BLaER1 treated with 17β-estradiol and CSF1 and Interleukin-3, amounts not matched to agents 10 nM and 100 nM (cell line): ENCODE measurements at regions not wholly inside any gene's neighbourhood (a gene's known extent, or its start where the extent isn't known, plus 50 kb on each side); places are given as distances from the start of the nearest gene placed in this dataset.

ENCODE experiments used
- H3K27ac ChIP-seq, 11 experiments: shearing (Covaris generic); formaldehyde crosslinking; 2 replicates each; pipeline ENCODE4 v1.8.1; 2022
- H3K27me3 ChIP-seq, 11 experiments: shearing (Covaris generic); formaldehyde crosslinking; 2 replicates each; pipeline ENCODE4 v1.8.1; 2022
- H3K36me3 ChIP-seq, 11 experiments: shearing (Covaris generic); formaldehyde crosslinking; 2 replicates each; pipeline ENCODE4 v1.8.1; 2022
- H3K4me1 ChIP-seq, 10 experiments: shearing (Covaris generic); formaldehyde crosslinking; 2 replicates each; pipeline ENCODE4 v1.8.1; 2022
- H3K4me2 ChIP-seq, 11 experiments: shearing (Covaris generic); formaldehyde crosslinking; 2 replicates each; pipeline ENCODE4 v1.8.1; 2022
- H3K4me3 ChIP-seq, 10 experiments: shearing (Covaris generic); formaldehyde crosslinking; 2 replicates each; pipeline ENCODE4 v1.8.1; 2022
- H3K9ac ChIP-seq, 11 experiments: shearing (Covaris generic); formaldehyde crosslinking; 2 replicates each; pipeline ENCODE4 v1.8.1; 2022
- H3K9me3 ChIP-seq, 11 experiments: shearing (Covaris generic); formaldehyde crosslinking; replicated peaks in 1 of 11; 2 replicates each; pipeline ENCODE4 v1.8.1; 2022
- H4K20me1 ChIP-seq, 11 experiments: shearing (Covaris generic); formaldehyde crosslinking; 2 replicates each; pipeline ENCODE4 v1.8.1; 2022
- Cebpa-rat ChIP-seq, 11 experiments: shearing (Covaris generic); IDR thresholded peaks; 2 replicates each; pipeline ENCODE4 v1.8.1; 2022

DNA sequence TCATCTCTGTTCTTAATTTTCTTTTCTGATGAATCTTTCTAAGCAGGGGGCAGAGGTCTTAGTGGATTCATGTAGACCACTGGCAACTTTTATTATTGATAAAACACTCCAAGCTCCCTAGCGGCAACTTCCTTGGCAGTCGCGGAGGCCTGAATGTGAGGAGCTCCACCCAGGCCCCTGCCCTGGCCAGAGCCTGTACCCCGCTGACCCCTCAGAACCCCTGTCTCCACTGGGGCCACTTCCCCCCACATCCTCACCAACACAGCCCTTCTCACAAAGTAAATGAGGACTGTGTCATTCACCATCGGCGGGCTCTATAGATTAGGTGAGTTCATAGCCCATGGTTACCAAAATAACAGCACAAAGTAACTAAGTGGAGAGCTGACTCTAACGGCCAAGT lies 111.6 kb downstream of the TPRA1 start:
- Histone ChIP-seq H3K9me3 (no peaks in the 10 kb centered on the region), H3K36me3 (no peaks in the 10 kb centered on the region), H3K27me3 (no peaks in the 10 kb centered on the region), H3K4me2 (peak overlapping the region in 2 of 11 experiments; percentile 4 to 17; a peak in 1 of 22 replicates), H3K4me3 (no peak overlapping the region), H3K9ac (no peak overlapping the region), H4K20me1 (peaks cover 0 to 3% (median 0%) of the 10 kb centered on the region in 11 experiments; a peak in 2 of 22 replicates), H3K4me1 (peaks cover 6 to 28% (median 11%) of the 10 kb centered on the region in 10 experiments), H3K27ac (no peak overlapping the region)
- no peak for TF ChIP-seq Cebpa-rat (IDR thresholded peaks at IDR 0.05)

DNA sequence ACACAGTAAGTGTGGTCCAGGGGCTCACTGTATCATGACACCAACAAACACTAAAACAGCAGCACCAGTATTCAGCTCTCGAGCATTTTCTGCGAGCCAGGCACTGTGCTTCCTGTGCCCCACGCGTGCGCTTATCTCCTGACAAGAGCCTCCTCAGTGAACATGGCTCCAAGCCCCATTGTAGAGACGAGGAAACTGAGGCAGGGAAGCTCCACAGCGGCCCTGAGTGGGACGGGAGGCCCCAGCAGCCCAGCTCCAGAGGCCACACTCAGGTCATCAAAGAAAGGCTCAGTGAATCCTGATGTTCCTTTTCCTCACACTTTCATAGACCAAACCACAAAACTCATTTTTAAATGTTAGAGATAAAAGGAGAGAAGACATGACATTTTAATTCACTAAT lies 113.1 kb downstream of the TPRA1 start:
- no peaks in the 10 kb centered on the region for H3K27me3 ChIP-seq
- H3K4me2 ChIP-seq: peak overlapping the region in 2 of 11 experiments; percentile 15 to 28; a peak in 2 of 22 replicates
- TF ChIP-seq Cebpa-rat (IDR thresholded peaks at IDR 0.05): no peak
- no peak overlapping the region for H3K27ac ChIP-seq
- H3K36me3 ChIP-seq: no peaks in the 10 kb centered on the region
- peaks cover 0 to 8% (median 0%) of the 10 kb centered on the region in 11 experiments; a peak in 4 of 22 replicates for H4K20me1 ChIP-seq
- H3K4me3 ChIP-seq: no peak overlapping the region
- H3K9me3 ChIP-seq: no peaks in the 10 kb centered on the region
- peaks cover 0 to 25% (median 8%) of the 10 kb centered on the region in 10 experiments; a peak in 14 of 20 replicates for H3K4me1 ChIP-seq
- H3K9ac ChIP-seq: no peak overlapping the region

DNA sequence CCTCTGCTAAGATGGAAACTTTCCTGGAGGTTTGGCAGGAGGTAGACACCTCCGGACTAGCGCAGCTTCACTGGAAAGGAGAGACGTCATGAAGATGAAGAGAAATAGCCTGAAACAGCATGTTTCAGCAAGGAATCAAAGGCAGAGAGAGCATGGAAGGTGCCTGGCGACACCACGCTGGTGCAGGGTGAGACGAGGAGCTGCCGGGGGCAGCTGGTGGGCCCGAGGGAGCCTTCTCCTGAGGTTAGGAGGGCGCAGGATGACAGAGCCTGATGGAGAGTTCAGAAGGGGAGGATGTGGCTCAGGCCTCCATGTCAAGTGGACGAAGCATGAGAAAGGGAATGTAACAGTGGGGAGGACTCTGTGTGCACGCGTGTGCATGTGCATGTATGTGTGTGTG lies 113.6 kb downstream of the TPRA1 start:
- Histone ChIP-seq H3K27me3 (no peaks in the 10 kb centered on the region), H3K9ac (no peak overlapping the region), H4K20me1 (peaks cover 0 to 8% (median 0%) of the 10 kb centered on the region in 11 experiments; a peak in 4 of 22 replicates), H3K4me3 (no peak overlapping the region), H3K36me3 (no peaks in the 10 kb centered on the region), H3K27ac (no peak overlapping the region), H3K9me3 (no peaks in the 10 kb centered on the region), H3K4me2 (peak overlapping the region in 2 of 11 experiments; percentile 15 to 28; a peak in 2 of 22 replicates), H3K4me1 (peaks cover 0 to 25% (median 8%) of the 10 kb centered on the region in 10 experiments; a peak in 14 of 20 replicates)
- no peak for TF ChIP-seq Cebpa-rat (IDR thresholded peaks at IDR 0.05)

DNA sequence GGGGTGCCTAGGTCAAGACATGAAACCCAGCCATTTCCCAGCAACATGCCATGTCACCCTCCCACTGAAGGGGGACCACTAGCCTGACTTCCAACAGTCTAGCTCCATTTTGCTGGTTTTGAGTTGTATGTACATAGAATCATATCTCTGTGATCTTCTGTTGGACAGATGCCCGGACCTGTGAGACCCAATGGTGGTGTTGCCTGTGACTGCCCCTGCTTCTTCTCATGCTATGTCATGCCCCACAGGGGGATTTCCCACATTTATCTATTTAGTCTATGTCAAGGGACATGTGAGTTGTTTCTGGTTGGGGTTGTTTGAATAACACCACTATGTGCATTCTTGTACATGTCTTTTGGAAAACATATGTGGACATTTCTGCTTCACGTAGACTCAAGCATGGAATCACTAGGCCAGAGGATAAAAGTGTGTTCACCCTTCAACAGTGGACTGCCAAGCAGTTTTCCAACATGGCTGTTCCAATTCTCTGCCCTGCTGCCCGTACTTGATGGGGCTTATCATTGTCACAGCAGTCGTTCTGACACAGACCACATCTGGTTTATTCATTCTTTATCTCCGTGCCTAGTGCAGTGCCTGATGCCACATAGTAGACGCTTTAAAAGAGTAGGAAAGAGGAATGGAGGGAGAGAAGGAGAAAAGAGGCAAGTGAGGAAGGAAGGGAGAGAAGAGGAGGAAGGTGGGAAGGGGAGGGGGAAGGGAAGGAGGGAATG lies 114.4 kb downstream of the TPRA1 start:
- Histone ChIP-seq H3K9me3 (no peaks in the 10 kb centered on the region), H3K4me2 (no peak overlapping the region), H3K27ac (no peak overlapping the region), H3K4me3 (no peak overlapping the region), H3K4me1 (peaks cover 0 to 25% (median 8%) of the 10 kb centered on the region in 10 experiments; a peak in 14 of 20 replicates), H3K36me3 (no peaks in the 10 kb centered on the region), H4K20me1 (peaks cover 0 to 12% (median 0%) of the 10 kb centered on the region in 11 experiments; a peak in 5 of 22 replicates), H3K9ac (no peak overlapping the region), H3K27me3 (no peaks in the 10 kb centered on the region)
- TF ChIP-seq Cebpa-rat (IDR thresholded peaks at IDR 0.05): no peak

DNA sequence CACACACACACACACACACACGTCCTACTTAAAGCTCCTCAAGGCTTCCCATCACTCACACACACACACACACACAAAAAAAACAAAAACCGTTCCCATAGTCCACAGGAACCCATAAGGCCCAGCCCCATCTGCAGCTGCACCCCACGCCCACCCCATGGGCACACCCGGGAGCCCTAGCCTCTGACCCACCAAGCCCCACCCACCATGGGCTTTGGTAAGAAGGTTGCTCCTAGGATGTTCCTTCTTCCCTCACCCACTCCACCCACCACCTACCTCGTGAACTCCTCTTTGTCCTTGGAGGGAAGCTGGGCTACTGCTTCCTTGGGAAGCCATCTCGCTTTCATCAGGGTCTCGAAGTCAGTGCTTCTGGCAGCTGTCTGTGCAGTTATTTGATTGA lies 115.1 kb downstream of the TPRA1 start:
- TF ChIP-seq Cebpa-rat (IDR thresholded peaks at IDR 0.05): no peak
- H3K4me3 ChIP-seq: no peak overlapping the region
- H3K9ac ChIP-seq: no peak overlapping the region
- H4K20me1 ChIP-seq: peaks cover 0 to 17% (median 0%) of the 10 kb centered on the region in 11 experiments; a peak in 4 of 22 replicates
- peaks cover 0 to 25% (median 8%) of the 10 kb centered on the region in 10 experiments; a peak in 14 of 20 replicates for H3K4me1 ChIP-seq
- H3K9me3 ChIP-seq: no peaks in the 10 kb centered on the region
- no peak overlapping the region for H3K4me2 ChIP-seq
- no peaks in the 10 kb centered on the region for H3K36me3 ChIP-seq
- no peak overlapping the region for H3K27ac ChIP-seq
- H3K27me3 ChIP-seq: no peaks in the 10 kb centered on the region

DNA sequence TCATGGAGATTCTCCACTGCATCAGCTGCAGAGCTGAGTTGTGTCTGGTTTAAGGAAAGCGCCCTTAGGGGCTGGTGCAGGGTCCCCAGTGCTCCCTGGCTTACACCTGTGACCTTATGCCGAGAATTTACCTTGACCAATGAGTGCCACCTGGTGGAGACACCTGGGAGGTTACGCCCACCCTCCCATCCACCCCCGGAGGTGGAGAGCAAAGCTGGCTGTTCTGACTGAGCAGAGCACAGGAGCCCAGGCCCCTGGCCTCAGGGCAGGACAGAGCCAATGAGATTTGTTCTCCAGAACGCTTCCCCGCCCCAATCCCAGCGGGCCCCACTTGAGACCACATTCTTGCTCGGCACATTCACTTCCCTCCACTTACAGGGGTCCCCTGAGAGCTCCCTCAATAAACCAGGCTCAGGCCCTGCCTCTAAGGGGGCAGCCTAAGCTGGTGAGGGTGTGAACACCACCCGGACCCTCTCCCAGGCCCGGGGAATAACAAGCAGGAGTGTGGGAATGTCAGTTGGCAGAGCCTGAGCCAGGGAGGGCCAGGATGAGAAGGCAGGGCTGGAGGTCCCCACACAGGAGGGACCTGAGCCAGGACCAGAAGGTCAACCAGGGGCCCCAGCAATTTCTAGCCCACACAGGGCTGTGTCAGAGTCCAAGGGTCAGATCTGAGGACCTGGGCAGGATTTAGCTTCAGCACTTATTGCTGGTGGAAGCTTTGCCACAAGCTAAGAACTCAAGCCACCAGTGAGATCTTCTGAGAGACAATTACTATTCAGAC lies 117.1 kb downstream of the TPRA1 start:
- Histone ChIP-seq H3K4me2 (peak overlapping the region in 8 of 11 experiments; percentile 29 to 52 (median 46); a peak in 13 of 22 replicates), H3K27me3 (no peaks in the 10 kb centered on the region), H3K9me3 (peaks cover 0 to 6% (median 0%) of the 10 kb centered on the region in 11 experiments; a peak in 9 of 22 replicates), H3K9ac (0 out of 22 replicates have a peak overlapping the region, but pooled peaks of 1 of the 11 experiments have one; percentile 7), H3K36me3 (no peaks in the 10 kb centered on the region), H3K27ac (no peak overlapping the region), H4K20me1 (peaks cover 0 to 17% (median 0%) of the 10 kb centered on the region in 11 experiments; a peak in 4 of 22 replicates), H3K4me3 (no peak overlapping the region), H3K4me1 (peaks cover 0 to 19% (median 8%) of the 10 kb centered on the region in 10 experiments; a peak in 14 of 20 replicates)
- TF ChIP-seq Cebpa-rat (IDR thresholded peaks at IDR 0.05): no peak

DNA sequence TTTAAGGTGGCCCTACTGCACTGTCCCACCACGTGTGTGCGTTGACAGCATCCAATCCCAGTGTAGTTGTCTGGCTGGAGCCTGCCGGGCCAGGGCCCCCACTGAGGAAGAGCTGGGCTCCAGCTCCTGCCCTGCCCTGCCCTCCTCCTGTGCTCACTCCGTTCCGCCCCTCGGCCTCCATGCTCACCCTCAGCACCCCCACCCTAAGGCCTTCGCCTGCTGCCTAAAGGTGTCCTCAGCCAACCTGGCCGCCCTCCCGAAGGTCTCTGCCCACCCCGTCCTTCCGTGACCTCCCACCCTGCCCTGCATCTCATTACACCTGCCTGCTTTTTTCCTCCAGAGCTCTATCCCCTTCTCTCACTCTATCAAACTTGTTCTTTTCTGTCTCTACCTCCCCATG lies 118.0 kb downstream of the TPRA1 start:
- no peak for TF ChIP-seq Cebpa-rat (IDR thresholded peaks at IDR 0.05)
- Histone ChIP-seq H3K36me3 (no peaks in the 10 kb centered on the region), H4K20me1 (peaks cover 0 to 17% (median 0%) of the 10 kb centered on the region in 11 experiments; a peak in 4 of 22 replicates), H3K27ac (no peak overlapping the region), H3K9me3 (peaks cover 0 to 13% (median 0%) of the 10 kb centered on the region in 11 experiments; a peak in 9 of 22 replicates), H3K4me1 (peaks cover 3 to 18% (median 12%) of the 10 kb centered on the region in 10 experiments), H3K4me2 (no peak overlapping the region), H3K4me3 (no peak overlapping the region), H3K9ac (no peak overlapping the region), H3K27me3 (no peaks in the 10 kb centered on the region)

DNA sequence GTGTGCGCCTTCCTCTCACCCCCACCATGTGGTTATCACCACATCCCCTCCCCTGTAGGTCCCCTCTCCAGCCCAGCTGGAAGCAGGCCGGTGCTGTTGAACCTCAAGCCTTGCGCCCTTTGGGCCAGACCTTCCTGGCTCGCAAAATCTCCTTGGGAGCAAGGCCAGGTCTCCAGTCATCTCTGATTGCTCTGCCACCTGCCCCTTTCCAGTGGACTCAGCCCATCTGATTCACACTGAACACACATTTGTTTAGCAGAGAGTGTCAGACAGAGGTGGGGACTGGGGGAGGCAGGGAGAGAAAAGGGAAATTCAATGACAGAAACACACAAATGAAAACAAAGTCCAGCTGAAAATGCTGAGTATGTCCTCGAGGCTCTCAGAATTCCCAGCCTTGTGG lies 119.4 kb downstream of the TPRA1 start:
- no peaks in the 10 kb centered on the region for H3K36me3 ChIP-seq
- H3K9me3 ChIP-seq: peaks cover 0 to 13% (median 0%) of the 10 kb centered on the region in 11 experiments; a peak in 9 of 22 replicates
- peaks cover 10 to 24% (median 19%) of the 10 kb centered on the region in 10 experiments for H3K4me1 ChIP-seq
- peaks cover 0 to 25% (median 0%) of the 10 kb centered on the region in 11 experiments; a peak in 5 of 22 replicates for H4K20me1 ChIP-seq
- H3K9ac ChIP-seq: no peak overlapping the region
- no peak overlapping the region for H3K27ac ChIP-seq
- no peaks in the 10 kb centered on the region for H3K27me3 ChIP-seq
- H3K4me2 ChIP-seq: no peak overlapping the region
- no peak overlapping the region for H3K4me3 ChIP-seq
- TF ChIP-seq Cebpa-rat (IDR thresholded peaks at IDR 0.05): no peak

DNA sequence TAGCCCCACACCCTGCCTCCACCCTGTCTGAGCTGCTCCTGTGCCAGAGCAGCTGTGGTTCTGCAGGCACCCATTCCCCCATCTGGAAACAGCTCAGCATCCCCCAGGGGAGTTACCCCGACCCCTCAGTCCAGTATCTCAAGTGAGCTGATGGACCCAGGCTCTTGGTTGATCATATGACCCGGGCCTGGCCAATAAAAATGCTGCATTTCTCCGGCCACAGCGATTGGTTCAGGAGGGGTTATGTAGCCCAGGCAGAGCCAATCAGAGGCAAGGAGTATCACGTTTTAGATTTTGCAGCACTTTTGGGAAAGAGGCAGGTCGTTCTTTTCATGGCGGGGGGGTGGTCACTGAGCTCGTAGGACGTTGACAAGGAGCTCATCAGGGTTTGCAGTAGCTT lies 120.8 kb downstream of the TPRA1 start:
- Histone ChIP-seq H3K4me1 (peaks cover 10 to 24% (median 19%) of the 10 kb centered on the region in 10 experiments), H4K20me1 (peaks cover 0 to 39% (median 0%) of the 10 kb centered on the region in 11 experiments; a peak in 5 of 22 replicates), H3K9me3 (peaks cover 0 to 13% (median 0%) of the 10 kb centered on the region in 11 experiments; a peak in 9 of 22 replicates), H3K27me3 (no peaks in the 10 kb centered on the region), H3K9ac (no peak overlapping the region), H3K27ac (no peak overlapping the region), H3K4me3 (no peak overlapping the region), H3K4me2 (no peak overlapping the region), H3K36me3 (no peaks in the 10 kb centered on the region)
- TF ChIP-seq Cebpa-rat (IDR thresholded peaks at IDR 0.05): no peak
